ENCODE measurements at regions not wholly inside any gene's neighbourhood (a gene's known extent, or its start where the extent isn't known, plus 50 kb on each side); places are given as distances from the start of the nearest gene placed in this dataset.

GRCh38 chr9:13461414-13461991 is 182.0 kb upstream of the MPDZ start:
- Histone ChIP-seq H3K4me3 (ENCODE audit: low read depth, low read length, poor library complexity, severe bottlenecking) (no peak overlapping the region), H3K9me3 (ENCODE audit: low read length) (no peaks in the 10 kb centered on the region), H3K9me2 (ENCODE audit: low read depth, low read length) (no peaks in the 10 kb centered on the region), H3K27ac (ENCODE audit: low read depth, low read length, poor library complexity, severe bottlenecking) (no peak overlapping the region), H3K9ac (ENCODE audit: low read length) (no peak overlapping the region), H3K27me3 (ENCODE audit: insufficient read depth, low read length) (no peaks in the 10 kb centered on the region), H3K36me3 (ENCODE audit: insufficient read depth, low read length) (no peaks in the 10 kb centered on the region), H3K79me2 (ENCODE audit: insufficient read depth, low read length) (no peaks in the 10 kb centered on the region), H4K20me1 (ENCODE audit: insufficient read depth, low read length) (no peaks in the 10 kb centered on the region), H3F3A (ENCODE audit: insufficient read depth, low read length) (no peaks in the 10 kb centered on the region), H3K4me1 (ENCODE audit: insufficient read depth, low read length, severe bottlenecking) (no peaks in the 10 kb centered on the region), H2AFZ (ENCODE audit: low read length) (no peak overlapping the region), H3K4me2 (ENCODE audit: low read length) (no peak overlapping the region)
- TF ChIP-seq CTCF (IDR thresholded peaks at IDR 0.05; ENCODE audit: low read length) (no peak), EZH2 (IDR thresholded peaks at IDR 0.05; ENCODE audit: borderline replicate concordance, low read length) (no peak)

GRCh38 chr9:13459071-13459470 is 179.6 kb upstream of the MPDZ start:
- Histone ChIP-seq H3K79me2 (ENCODE audit: insufficient read depth, low read length) (no peaks in the 10 kb centered on the region), H3K4me2 (ENCODE audit: low read length) (no peak overlapping the region), H3K4me1 (ENCODE audit: insufficient read depth, low read length, severe bottlenecking) (no peaks in the 10 kb centered on the region), H3K27ac (ENCODE audit: low read depth, low read length, poor library complexity, severe bottlenecking) (no peak overlapping the region), H3K9ac (ENCODE audit: low read length) (no peak overlapping the region), H3K36me3 (ENCODE audit: insufficient read depth, low read length) (no peaks in the 10 kb centered on the region), H3F3A (ENCODE audit: insufficient read depth, low read length) (no peaks in the 10 kb centered on the region), H2AFZ (ENCODE audit: low read length) (no peak overlapping the region), H3K9me2 (ENCODE audit: low read depth, low read length) (no peaks in the 10 kb centered on the region), H3K9me3 (ENCODE audit: low read length) (no peaks in the 10 kb centered on the region), H3K27me3 (ENCODE audit: insufficient read depth, low read length) (no peaks in the 10 kb centered on the region), H4K20me1 (ENCODE audit: insufficient read depth, low read length) (no peaks in the 10 kb centered on the region), H3K4me3 (ENCODE audit: low read depth, low read length, poor library complexity, severe bottlenecking) (no peak overlapping the region)
- TF ChIP-seq CTCF (IDR thresholded peaks at IDR 0.05; ENCODE audit: low read length), result no peak

GRCh38 chr9:13457795-13458194 is 178.3 kb upstream of the MPDZ start:
- Histone ChIP-seq H4K20me1 (ENCODE audit: insufficient read depth, low read length) (no peaks in the 10 kb centered on the region), H3K27ac (ENCODE audit: low read depth, low read length, poor library complexity, severe bottlenecking) (no peak overlapping the region), H3K4me1 (ENCODE audit: insufficient read depth, low read length, severe bottlenecking) (no peaks in the 10 kb centered on the region), H3K4me3 (ENCODE audit: low read depth, low read length, poor library complexity, severe bottlenecking) (no peak overlapping the region), H3K9me3 (ENCODE audit: low read length) (no peaks in the 10 kb centered on the region), H3K27me3 (ENCODE audit: insufficient read depth, low read length) (no peaks in the 10 kb centered on the region), H3K36me3 (ENCODE audit: insufficient read depth, low read length) (no peaks in the 10 kb centered on the region), H2AFZ (ENCODE audit: low read length) (no peak overlapping the region), H3K9me2 (ENCODE audit: low read depth, low read length) (no peaks in the 10 kb centered on the region), H3K79me2 (ENCODE audit: insufficient read depth, low read length) (no peaks in the 10 kb centered on the region), H3K4me2 (ENCODE audit: low read length) (no peak overlapping the region), H3F3A (ENCODE audit: insufficient read depth, low read length) (no peaks in the 10 kb centered on the region), H3K9ac (ENCODE audit: low read length) (no peak overlapping the region)
- TF ChIP-seq EZH2 (IDR thresholded peaks at IDR 0.05; ENCODE audit: borderline replicate concordance, low read length) (no peak), CTCF (IDR thresholded peaks at IDR 0.05; ENCODE audit: low read length) (no peak)
